Hepatocyte (in vitro differentiated cells): ENCODE measurements at regions not wholly inside any gene's neighbourhood (a gene's known extent, or its start where the extent isn't known, plus 50 kb on each side); places are given as distances from the start of the nearest gene placed in this dataset.

Source experiments
- DNase-seq: peaks from one replicate; pipeline ENCODE4 v3.0.0-alpha.2; 2016; ENCODE audit warnings: low spot score
- H2AFZ ChIP-seq: fragments of 200-600 bp; sonication (generic); 2 replicates; pipeline ENCODE4 v1.6.0; 2016; ENCODE audit warnings: antibody characterized with exemption, mild to moderate bottlenecking
- H3K27ac ChIP-seq: fragments of 200-600 bp; sonication (generic); 2 replicates; pipeline ENCODE4 v1.5.1; 2016; ENCODE audit warnings: mild to moderate bottlenecking
- H3K27me3 ChIP-seq: fragments of 200-600 bp; sonication (generic); 2 replicates; pipeline ENCODE4 v1.6.1; 2016
- H3K36me3 ChIP-seq: fragments of 200-600 bp; sonication (generic); replicated peaks from 2 replicates; pipeline ENCODE4 v1.5.1; 2016; ENCODE audit warnings: low read depth; ENCODE audit not compliant: insufficient read depth
- H3K4me1 ChIP-seq: fragments of 200-600 bp; sonication (generic); 2 replicates; pipeline ENCODE4 v1.5.1; 2016; ENCODE audit warnings: mild to moderate bottlenecking, moderate library complexity; ENCODE audit not compliant: insufficient read depth
- H3K4me2 ChIP-seq: fragments of 200-600 bp; sonication (generic); 2 replicates; pipeline ENCODE4 v1.6.0; 2016
- H3K4me3 ChIP-seq: fragments of 200-600 bp; sonication (generic); 2 replicates; pipeline ENCODE4 v1.5.1; 2016; ENCODE audit warnings: mild to moderate bottlenecking
- H3K79me2 ChIP-seq: fragments of 200-600 bp; sonication (generic); 2 replicates; pipeline ENCODE4 v1.6.0; 2017; ENCODE audit warnings: mild to moderate bottlenecking
- H3K9me2 ChIP-seq: fragments of 200-600 bp; sonication (generic); replicated peaks from 2 replicates; pipeline ENCODE4 v1.6.0; 2017; ENCODE audit warnings: mild to moderate bottlenecking; ENCODE audit not compliant: insufficient read depth
- H3K9me3 ChIP-seq: fragments of 200-600 bp; sonication (generic); 2 replicates; pipeline ENCODE4 v1.5.1; 2016; ENCODE audit warnings: low read depth, mild to moderate bottlenecking
- H4K20me1 ChIP-seq: fragments of 200-600 bp; sonication (generic); 2 replicates; pipeline ENCODE4 v1.6.0; 2016; ENCODE audit warnings: mild to moderate bottlenecking; ENCODE audit not compliant: insufficient read depth, poor library complexity, severe bottlenecking
- CTCF ChIP-seq: fragments of 200-600 bp; sonication (generic); IDR thresholded peaks from 2 replicates; pipeline ENCODE4 v1.5.1; 2016; ENCODE audit warnings: antibody characterized with exemption, mild to moderate bottlenecking; ENCODE audit not compliant: poor library complexity
- EZH2 ChIP-seq: fragments of 200-600 bp; sonication (generic); IDR thresholded peaks from 2 replicates; pipeline ENCODE4 v1.6.1; 2016; ENCODE audit warnings: antibody characterized with exemption, mild to moderate bottlenecking, borderline replicate concordance
- EZH2phosphoT487 ChIP-seq: fragments of 200-600 bp; sonication (generic); IDR thresholded peaks from one replicate; pipeline ENCODE4 v1.6.1; 2018; ENCODE audit warnings: antibody characterized with exemption, mild to moderate bottlenecking, low read depth, moderate library complexity; ENCODE audit not compliant: unreplicated experiment, severe bottlenecking
- WGBS: methylation state at CpG from one replicate; pipeline ENCODE4 v1.1.6; 2016; ENCODE audit warnings: low lambda C conversion rate; ENCODE audit errors: missing lambda C conversion rate; 5-methylcytosine and 5-hydroxymethylcytosine counted together

- Histone ChIP-seq H3K79me2 (no peaks in the 10 kb centered on the region), H4K20me1 (no peaks in the 10 kb centered on the region), H3K4me3 (no peak overlapping the region), H3K4me1 (peaks cover 4% of the 10 kb centered on the region), H3K27me3 (peaks cover 17% of the 10 kb centered on the region), H3K36me3 (no peaks in the 10 kb centered on the region), H3K9me2 (no peaks in the 10 kb centered on the region), H2AFZ (no peak overlapping the region), H3K4me2 (no peak overlapping the region), H3K27ac (no peak overlapping the region), H3K9me3 (no peaks in the 10 kb centered on the region)
- WGBS: 83% methylated on average over 3 of the region's 3 CpGs
- TF ChIP-seq EZH2phosphoT487 (no peak), CTCF (peak; percentile 58), EZH2 (no peak)
- peak; percentile 45 for DNase-seq
These were observed 123.5 kb downstream of the RPLP1 start for GRCh38 chr15:69576035-69576526.

DNA sequence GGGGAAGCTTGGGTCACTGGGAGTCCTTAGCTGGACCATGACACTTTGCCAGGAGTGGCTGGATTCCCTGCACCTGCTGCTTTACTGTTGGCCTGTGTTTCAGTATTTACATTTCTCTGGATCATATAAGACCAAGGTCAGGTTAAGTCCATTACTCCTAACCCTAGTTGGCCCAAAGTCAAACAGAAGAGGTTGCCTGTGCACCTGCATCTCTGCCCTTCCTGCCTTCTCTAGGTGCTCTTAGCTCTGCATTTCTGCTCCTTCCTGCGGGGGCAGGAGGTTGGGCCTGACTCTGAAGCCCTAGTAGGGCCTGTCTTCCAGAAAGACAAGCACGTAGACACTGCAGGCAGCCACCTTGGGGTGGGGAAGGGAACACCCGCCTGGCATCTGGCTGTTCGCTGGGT is 124.3 kb downstream of the RPLP1 start:
- Histone ChIP-seq H3K27me3 (peaks cover 12% of the 10 kb centered on the region), H3K9me2 (no peaks in the 10 kb centered on the region), H3K9me3 (no peaks in the 10 kb centered on the region), H3K4me3 (no peak overlapping the region), H3K4me2 (no peak overlapping the region), H2AFZ (no peak overlapping the region), H3K4me1 (peaks cover 4% of the 10 kb centered on the region), H4K20me1 (no peaks in the 10 kb centered on the region), H3K36me3 (no peaks in the 10 kb centered on the region), H3K79me2 (no peaks in the 10 kb centered on the region), H3K27ac (no peak overlapping the region)
- TF ChIP-seq EZH2phosphoT487 (no peak), EZH2 (no peak), CTCF (no peak)
- WGBS: 84% methylated on average over 4 of the region's 4 CpGs
- DNase-seq: no peak

- Histone ChIP-seq H3K27me3 (peaks cover 7% of the 10 kb centered on the region), H3K4me3 (no peak overlapping the region), H2AFZ (no peak overlapping the region), H3K79me2 (no peaks in the 10 kb centered on the region), H3K4me1 (peaks cover 4% of the 10 kb centered on the region), H3K4me2 (no peak overlapping the region), H3K27ac (no peak overlapping the region), H3K36me3 (no peaks in the 10 kb centered on the region), H3K9me2 (no peaks in the 10 kb centered on the region), H3K9me3 (no peaks in the 10 kb centered on the region), H4K20me1 (no peaks in the 10 kb centered on the region)
- no peak for DNase-seq
- TF ChIP-seq EZH2phosphoT487: no peak
- no peak for TF ChIP-seq EZH2
- no peak for TF ChIP-seq CTCF
- 89% methylated on average over 7 of the region's 7 CpGs for WGBS
These were observed 124.8 kb downstream of the RPLP1 start for GRCh38 chr15:69577397-69577796.

DNA sequence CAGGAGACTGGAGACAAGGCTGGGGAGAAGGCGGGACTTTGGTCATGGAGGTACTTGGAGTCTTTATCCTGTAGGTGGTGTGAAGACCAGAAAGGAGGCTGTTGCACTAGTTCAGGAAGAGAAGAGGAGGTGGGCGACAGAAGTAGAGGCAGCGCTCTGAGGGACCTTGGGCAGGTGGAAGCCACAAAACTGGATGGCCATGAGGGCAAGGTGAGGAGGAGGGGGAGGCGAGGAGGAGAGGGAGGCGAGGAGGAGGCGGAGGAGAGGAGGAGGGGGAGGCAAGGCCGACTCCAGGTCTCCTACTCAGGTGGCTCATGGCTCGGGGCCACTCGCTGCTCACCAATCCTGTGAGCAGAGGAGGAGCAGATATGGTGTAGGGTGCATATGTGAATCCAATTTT is 125.6 kb downstream of the RPLP1 start:
- Histone ChIP-seq H3K36me3 (no peaks in the 10 kb centered on the region), H3K4me2 (no peak overlapping the region), H3K79me2 (no peaks in the 10 kb centered on the region), H3K9me2 (no peaks in the 10 kb centered on the region), H3K9me3 (no peaks in the 10 kb centered on the region), H2AFZ (no peak overlapping the region), H4K20me1 (no peaks in the 10 kb centered on the region), H3K4me1 (peaks cover 4% of the 10 kb centered on the region), H3K4me3 (no peak overlapping the region), H3K27me3 (peaks cover 4% of the 10 kb centered on the region), H3K27ac (no peak overlapping the region)
- TF ChIP-seq EZH2 (no peak), CTCF (no peak), EZH2phosphoT487 (no peak)
- no peak for DNase-seq
- 98% methylated on average over 6 of the region's 9 CpGs for WGBS
